ENCODE measurements at regions not wholly inside any gene's neighbourhood (a gene's known extent, or its start where the extent isn't known, plus 50 kb on each side); places are given as distances from the start of the nearest gene placed in this dataset.

DNA sequence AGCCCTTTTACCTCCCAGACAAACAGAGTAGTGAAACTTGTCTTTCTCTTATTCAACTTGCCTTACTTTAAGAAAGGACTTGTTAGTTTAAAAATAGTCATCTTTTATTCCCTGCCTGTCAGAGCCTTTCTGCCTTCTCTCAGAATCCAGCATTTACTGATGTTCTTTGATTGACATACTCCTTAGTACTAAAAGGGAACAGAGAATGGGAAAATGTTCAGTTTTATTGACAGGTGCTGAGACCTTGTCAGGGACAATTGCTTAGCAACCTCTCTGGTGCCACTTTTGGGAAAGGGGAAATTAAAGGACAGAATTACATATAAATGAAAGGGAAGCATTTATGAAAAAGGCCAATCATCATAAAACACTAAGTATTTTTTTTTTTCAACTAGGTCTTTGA is 378.3 kb downstream of the PDCD6IP start:
- TF ChIP-seq, protein P1, sequence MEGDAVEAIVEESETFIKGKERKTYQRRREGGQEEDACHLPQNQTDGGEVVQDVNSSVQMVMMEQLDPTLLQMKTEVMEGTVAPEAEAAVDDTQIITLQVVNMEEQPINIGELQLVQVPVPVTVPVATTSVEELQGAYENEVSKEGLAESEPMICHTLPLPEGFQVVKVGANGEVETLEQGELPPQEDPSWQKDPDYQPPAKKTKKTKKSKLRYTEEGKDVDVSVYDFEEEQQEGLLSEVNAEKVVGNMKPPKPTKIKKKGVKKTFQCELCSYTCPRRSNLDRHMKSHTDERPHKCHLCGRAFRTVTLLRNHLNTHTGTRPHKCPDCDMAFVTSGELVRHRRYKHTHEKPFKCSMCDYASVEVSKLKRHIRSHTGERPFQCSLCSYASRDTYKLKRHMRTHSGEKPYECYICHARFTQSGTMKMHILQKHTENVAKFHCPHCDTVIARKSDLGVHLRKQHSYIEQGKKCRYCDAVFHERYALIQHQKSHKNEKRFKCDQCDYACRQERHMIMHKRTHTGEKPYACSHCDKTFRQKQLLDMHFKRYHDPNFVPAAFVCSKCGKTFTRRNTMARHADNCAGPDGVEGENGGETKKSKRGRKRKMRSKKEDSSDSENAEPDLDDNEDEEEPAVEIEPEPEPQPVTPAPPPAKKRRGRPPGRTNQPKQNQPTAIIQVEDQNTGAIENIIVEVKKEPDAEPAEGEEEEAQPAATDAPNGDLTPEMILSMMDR (optimal IDR thresholded peaks at IDR 0.05 in 1 of 3, IDR thresholded peaks at IDR 0.05 in 1 of 3, conservative IDR thresholded peaks at IDR 0.05 in 1 of 3; ENCODE audit: extremely low read depth in 1 of 3, insufficient read depth in 2 of 3, low read length in 3 of 3): no peak
- TF ChIP-seq EZH2 (IDR thresholded peaks at IDR 0.05; ENCODE audit: low read length): no peak

Measured in keratinocyte (primary cell).